DMS53 (cell line): ENCODE measurements at regions not wholly inside any gene's neighbourhood (a gene's known extent, or its start where the extent isn't known, plus 50 kb on each side); places are given as distances from the start of the nearest gene placed in this dataset.

ENCODE experiments used
- DNase-seq: peaks from one replicate; lab custom pipeline; 2025; lab: John Stamatoyannopoulos, UW

DNA sequence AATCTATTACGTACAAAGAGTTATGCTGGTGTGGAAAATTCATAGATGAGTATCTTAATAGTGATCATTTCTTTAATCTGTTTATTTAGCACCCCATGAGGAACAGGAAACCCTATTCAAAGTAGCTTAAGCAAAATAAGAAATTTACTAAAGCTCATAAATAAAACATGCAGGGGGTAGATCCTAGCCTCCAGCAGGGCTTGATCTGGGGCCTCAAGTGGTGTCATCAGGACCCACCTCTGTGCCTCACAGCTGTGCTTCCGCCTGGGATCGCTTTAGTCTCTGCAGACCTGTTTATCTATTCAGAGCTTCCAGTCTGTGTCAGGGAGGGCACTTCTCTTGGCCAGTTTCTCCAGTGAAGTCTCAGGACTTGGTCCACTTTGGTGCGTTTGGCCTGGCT lies 171.0 kb upstream of the SLC24A5 start:
- no peak for DNase-seq

DNA sequence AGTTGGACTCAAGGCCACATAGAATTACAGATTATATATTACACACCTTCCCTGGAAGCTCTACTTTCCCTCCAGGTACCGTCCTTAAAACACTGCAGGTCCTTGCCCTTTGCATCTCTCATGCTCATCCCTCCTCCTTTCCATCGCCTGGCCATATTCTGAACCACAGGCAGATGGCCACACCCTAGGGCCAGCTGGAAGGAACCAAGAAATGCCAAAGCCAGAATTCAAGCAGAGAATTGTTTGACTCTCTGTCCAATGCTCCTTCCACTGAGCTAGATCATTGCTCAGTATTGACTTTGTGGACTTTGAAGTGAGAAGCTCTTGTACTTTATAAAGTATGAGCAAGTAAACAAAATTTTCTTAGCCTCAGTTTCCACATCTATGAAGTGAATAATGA lies 170.3 kb upstream of the SLC24A5 start:
- no peak for DNase-seq

DNA sequence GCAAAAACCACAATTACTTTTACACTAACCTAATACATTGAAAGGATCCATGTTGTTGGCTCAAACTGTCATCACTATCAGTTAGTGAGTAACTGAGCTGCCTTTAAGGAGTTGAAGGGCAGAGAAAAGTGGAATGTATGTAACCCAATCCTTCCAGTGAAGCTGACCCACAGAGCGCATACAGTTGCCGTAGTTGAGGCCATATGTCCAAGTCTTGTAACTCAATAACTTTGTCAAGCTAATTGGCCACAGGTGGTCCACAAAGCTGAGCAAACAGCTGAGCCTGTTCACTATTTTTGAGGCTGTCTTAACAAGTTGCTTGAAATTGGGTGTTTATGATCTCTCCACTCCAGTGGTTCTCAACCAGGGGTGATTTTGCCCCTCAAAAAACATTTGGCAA lies 169.0 kb upstream of the SLC24A5 start:
- DNase-seq, result no peak

DNA sequence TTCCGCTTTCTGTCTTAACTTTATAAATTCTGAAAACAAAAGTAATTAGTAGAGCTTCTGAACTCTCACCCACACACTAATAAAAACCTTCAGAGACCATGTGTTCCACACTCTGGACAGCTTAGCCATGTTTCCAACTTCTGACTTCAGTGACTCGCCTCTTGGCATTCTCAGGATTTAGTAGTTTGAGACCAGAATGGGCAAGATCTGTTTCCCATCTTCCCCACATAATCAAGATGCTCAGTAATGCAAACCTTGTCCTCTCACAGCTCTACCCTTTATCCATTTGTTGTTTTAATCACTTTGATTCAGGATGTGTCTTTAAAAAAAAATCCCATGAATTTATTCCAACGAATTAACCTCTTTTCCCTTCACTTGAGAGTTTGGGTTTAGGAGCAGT lies 166.6 kb upstream of the SLC24A5 start:
- no peak for DNase-seq

DNA sequence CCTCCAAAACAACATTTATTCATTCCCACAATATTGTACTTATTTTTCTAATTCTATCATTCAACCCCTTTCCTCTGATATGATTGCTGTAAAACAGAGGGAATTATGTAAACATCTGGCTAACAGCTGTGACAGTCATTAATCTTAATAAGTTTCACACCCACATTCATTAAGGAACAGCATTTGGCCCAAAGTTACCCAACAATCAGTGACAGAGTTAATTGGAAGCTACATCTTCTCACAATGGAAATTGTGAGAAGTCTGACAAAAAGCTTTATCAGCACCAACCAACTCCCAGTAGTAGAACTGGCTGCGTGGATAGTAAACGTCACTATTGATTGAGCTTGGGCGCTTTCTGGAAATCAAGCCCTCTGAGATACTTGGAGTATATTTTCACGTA lies 165.8 kb upstream of the SLC24A5 start:
- DNase-seq, result no peak

DNA sequence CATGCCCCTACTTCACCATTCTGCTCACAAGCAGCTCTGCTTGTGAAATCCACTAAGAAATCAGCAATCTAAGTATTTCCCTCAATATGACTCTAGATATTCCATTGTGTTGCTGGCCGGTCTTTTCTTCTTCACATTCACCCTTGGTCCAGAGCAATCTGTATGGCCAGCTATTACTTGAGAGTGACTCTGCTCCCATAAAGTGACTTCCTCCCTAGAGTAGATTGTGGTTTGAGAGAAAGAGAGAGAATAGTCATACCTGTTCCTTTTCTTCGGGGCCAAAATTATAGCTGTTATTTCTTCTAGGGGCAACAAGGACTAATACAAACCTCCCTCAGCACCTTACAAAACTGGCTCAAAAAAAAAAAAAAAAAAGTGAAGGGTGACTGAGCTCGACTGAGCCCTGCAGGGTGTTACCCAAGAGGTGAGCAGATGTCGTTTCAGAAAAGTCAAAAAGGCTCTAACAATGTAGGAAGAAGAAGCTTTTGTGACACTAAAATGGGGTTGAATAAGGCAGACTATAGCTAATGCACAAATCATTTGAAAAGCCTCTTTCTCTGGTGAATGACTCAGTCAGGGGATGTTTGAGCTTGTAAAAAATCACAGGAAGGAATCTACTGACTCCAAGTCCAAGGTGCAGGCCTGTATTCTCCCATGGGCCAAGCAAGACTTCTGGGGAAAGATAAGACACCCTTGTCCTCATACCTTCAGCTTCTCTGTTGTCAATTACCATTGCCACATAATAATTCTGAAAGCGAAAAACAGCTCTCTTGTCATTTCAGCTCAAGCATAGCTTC lies 161.0 kb upstream of the SLC24A5 start:
- no peak for DNase-seq

DNA sequence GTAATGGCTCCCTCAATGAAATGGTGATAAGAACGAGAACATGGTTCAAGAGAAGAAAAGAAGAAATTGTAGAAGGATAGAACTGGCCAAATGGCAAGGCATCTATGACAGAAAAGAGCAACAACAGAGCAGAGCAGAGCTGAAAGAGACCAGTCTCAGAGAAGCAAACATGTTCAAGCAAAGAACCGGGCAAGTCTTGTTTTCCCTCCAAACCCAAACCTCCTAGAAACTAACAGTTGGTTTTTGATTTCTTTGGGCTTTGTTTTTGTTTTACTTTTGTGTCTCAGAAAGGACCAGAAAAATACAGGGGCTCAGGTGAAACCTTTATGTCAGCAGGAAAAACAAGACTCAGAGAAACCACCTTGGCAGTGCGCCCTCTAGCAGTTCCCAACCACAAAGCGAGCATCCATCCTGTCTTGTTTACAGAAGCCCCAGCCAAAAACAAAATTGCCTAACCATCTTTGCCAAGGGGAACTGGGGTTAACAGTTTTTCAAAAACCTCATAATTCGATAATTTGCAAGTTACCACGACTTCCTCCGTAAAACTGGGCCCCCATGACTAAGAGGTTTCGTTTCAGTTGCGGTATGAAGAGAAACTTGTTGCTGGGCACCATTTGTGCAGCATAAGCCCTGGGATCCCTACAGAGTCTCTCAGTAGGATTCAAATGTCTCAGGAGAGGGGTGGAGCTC lies 159.2 kb upstream of the SLC24A5 start:
- DNase-seq, result no peak

DNA sequence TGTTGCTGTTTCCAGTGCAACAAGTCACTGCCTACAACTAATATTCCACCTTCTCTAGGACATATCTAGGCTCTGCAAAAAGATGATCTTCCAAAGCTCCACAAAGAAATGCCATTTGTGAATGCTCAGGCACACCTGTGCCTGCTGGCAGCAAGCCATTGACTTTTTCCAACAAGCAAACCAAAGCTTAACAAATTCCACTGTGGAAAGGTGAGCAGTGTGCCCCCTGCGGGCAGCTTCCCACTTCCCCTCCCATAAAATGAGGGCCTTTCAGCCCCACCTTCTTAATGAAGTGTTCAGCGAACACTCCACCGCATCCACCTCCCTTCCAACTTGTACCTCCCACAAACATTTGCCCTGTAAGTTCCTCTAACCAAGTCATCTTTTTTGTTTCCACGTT lies 157.5 kb upstream of the SLC24A5 start:
- DNase-seq, result peak; percentile 37

DNA sequence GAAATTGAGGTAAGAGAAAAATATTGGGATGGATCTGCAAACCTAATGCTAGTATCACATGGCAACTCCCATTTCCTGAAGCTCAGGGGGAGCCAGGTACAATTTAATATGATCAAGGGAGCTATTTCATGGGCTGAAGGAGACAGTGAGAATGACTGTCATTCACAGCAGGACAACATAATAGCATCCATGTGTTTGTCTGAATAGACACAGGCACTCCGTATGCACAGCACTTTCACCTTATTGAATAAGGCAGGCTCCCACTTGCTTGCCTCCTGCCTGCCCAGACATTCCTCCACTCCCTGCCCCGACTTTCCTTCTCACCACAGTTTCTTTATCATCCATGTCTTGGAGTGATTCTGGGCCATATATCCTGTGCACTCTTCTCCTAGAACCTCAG lies 156.6 kb upstream of the SLC24A5 start:
- no peak for DNase-seq

DNA sequence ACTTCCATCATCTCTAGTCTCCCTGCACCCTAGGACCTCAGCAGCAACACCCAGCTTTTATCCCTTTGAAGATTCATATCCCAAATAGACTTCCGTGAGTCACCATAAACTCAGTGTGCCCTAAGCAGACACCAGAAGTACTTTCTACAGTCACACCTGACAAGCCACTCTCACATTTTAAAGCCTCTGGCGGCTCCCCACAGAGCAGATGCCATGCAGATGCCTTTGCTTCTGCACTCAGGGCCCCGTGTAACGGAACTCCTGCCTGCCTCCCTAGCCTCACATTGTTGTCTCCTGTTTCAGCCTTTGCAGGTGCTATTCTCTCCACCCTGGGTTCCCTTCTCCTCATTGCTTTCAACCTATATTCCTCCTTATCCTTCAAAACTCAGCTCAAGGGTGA lies 155.5 kb upstream of the SLC24A5 start:
- no peak for DNase-seq

DNA sequence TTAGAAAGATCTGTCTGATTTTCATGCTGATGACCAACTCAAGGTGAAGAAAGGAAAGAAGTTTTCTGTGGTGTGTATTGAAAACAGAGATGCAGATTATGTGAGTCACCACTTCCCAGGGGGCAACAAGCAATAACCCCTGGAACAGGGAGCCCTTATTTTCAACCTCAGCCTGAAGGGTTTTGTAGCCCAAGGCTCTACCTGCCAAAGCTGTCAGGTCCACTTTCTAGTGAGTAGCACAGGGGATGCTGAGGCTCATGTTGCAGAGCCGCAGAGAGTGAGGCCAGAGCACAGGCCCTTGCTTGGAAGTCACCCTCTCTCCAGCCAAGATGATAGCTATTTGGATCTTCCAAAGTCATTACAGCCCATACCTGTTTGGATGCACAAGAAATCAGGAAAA lies 152.2 kb upstream of the SLC24A5 start:
- DNase-seq, result no peak

DNA sequence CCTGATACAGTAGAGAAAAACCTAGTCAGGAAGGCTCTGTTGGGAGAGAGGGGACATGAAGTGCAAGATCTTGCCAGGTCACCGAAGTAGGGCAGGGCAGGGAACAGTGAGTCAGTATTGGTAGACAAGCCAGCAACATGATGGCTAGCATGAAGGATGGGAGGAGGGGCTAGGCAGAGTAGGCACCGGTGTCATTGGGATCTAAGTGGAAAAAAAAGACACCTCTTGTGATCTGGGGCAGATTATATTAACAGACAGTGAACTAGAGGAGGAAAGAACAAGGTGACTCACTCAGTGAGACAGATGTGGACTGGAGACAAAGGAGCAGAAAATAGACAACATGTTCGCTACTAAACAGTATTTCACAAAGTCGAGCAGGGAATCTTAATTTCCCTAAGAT lies 149.2 kb upstream of the SLC24A5 start:
- peak; percentile 57 for DNase-seq

DNA sequence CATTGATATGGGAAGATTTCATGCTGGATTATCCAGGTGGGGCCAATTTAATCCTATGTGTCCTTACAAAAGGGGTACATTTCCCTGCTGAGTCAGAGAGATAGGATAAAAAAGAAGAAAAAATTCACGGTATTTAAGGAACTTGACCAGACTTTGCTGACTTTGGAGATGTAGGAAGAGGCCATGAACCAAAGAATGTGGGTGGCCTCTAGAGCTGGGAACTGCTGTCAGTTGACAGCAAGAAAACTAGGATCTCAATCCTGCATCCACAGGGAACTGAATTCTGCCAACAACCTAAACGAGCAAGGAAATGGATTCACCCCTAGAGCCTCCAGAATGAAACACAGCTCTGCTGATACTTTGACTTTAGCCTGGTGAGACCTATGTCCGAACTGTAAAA lies 148.1 kb upstream of the SLC24A5 start:
- DNase-seq, result no peak

DNA sequence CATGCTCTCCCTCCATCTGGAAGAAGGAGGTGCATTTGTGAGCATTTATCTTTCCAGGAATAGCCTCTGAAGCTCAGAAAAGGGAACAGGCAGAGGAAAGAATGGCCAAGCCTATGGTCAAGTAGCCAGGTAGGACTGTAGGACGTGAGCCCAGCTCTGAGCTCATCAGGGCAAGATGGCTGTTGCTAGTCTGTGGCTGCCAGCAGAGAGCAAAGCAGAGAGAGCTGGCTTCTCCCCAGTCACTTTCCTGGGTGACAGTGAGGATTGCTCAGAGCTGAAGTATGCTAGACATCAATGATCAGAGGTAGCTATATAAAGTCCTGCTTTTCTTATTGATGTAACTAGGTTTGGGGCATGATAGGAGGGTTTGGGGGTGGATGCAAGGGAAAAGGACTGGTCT lies 146.1 kb upstream of the SLC24A5 start:
- no peak for DNase-seq

DNA sequence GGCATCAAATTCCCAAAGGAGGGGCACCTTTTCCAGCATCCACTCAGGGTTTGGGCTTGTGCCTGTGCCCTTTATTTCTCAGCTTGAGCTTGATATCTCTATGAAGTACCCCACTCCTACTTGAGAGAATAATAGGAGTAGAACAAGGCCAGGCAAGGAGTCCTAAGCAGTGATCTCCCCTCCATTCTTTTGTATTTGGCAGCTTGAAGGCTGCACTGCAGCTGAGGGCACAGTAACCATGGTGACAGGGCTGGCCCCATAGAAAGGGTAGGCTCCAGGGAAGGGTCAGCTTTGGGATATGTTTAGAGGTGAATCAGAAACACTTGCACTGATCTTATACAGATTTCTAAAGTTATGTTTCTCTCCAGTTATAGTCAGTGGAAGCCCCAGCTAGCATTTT lies 145.4 kb upstream of the SLC24A5 start:
- no peak for DNase-seq

DNA sequence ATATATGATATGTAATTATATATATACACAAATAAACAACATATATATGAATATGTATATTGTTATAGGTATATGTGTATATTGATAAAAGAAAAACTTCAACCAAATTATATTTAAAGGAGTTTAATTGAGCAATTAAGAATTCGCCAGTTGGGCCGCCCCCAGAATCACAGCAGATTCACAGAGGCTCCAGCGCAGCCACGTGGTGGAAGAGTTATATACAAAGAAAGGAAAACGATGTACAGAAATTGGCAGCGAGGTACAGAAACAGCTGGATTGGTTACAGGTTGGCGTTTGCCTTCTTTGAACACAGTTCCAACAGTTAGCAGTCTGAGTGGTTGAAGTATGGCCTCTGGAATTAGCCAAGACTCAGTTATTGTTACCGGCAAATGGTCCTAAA lies 137.3 kb upstream of the SLC24A5 start:
- DNase-seq, result no peak

DNA sequence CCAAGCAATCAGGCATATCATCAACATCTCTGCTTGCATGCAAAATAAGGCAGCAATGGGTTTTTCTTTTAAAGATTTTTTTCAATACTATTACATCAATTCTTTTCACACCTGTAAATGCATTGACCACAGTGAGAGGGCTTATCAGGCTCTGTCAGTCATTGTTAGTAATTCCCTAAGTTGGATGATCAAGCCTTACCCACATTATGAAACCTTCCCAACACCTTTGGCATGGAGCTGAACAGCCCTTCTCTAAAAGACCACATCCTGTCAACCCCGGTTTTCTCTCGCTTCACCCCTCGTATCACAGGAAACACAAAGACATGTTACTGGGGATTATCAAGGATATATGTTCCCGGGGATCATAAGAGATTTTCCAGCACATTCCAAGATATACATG lies 135.2 kb upstream of the SLC24A5 start:
- DNase-seq, result no peak

DNA sequence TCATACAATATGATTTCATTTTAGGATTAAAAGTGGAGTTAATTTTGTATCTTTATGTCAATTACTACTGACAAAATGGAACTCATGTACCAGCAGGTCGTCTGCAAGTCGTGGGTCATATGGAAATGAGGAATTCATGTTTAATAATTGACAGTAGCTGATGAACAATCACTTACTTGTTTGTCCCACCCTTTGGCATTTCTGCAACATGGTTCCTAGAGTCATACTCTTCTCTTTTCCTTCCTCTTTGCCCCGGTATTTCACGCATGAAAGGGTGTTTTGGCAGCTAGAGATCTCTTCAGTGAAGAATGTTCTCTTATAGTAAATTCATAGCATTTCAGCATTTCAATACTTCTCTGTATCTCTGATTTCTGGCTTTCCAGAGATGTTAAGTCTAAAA lies 133.3 kb upstream of the SLC24A5 start:
- no peak for DNase-seq

DNA sequence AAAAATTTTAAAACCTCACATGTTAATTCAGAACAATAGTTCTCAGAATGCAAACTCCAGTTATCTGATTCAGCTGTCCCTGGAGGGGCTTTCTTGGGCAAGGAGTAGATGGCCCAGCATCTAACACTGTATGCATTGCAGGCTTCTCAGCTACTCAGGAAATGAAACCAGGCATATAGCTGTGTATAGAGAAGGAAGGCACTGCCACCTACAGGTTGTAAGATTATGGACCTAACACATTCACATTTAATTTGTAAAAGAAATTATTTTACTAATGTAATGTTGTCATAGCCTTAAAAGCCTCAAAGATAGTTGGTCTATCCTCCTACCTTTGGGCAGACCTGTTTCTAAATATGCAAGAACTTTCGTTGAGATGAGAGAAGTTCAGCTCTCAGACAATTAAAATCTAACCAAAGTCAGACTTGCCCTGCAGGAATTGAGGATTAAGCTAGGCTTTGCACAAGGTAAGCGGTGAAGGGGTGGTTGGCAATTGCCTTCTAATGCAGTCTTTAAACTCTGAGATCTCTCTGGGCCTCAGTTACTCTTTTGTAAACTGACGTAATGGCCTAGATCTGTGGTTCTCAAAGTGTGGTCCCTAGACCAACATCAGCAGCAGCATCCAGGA lies 132.8 kb upstream of the SLC24A5 start:
- DNase-seq, result peak; percentile 78

DNA sequence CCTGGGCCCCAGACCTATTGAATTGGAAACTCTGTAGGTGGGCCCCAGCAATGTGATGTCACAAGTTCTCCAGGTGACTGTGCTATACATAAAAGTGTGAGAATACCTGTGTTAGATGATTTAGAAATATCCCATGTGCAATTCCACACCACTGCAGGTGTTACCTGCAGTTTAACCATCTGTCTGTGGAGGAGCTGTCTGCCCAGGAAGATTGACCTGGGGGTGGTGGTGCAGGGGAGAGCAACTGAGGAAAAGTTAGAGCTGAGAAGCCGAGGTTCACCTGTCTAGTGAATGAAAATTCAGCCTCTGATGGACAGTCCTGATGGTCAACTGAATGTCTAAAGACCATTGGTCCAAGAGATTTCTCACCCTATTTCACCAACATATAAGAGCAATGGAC lies 132.2 kb upstream of the SLC24A5 start:
- DNase-seq, result peak; percentile 7

DNA sequence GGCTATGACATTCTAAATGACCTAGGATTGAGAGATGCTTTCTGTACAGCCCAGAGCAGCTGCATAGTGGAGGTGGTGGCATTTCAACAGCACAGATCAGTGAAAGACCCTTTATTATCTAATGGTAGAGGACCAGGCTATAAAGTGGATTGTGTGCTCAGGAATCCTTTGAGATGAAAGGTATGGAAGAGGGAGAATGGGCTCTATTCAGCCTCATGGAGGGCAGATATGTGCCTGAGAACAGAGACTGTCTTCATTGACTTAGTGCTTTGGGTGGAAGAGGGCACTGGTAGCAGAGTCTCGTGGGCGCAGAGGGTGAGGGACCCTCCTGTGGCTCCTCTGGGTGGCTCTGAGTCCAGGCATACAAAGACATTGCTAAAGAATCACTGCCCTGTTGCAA lies 130.0 kb upstream of the SLC24A5 start:
- no peak for DNase-seq

DNA sequence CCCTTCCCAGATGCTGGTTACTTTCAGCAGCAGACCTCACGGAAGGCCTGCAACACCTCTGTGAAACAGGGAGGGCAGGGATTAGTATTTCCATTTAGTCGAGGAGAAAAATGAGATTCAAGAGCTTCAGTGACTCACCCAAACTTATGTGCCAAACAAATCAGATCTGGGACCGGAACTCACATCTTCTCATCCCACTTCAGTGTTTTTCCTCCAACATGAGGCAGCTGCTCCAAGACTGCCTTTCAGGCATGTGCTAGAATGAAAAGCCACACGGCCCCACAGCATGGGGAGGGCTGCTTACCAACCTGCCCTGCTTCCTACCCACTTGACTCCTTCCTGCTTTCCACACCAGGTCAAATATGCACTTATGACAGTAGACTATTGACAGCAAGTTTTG lies 129.4 kb upstream of the SLC24A5 start:
- DNase-seq, result peak; percentile 41

DNA sequence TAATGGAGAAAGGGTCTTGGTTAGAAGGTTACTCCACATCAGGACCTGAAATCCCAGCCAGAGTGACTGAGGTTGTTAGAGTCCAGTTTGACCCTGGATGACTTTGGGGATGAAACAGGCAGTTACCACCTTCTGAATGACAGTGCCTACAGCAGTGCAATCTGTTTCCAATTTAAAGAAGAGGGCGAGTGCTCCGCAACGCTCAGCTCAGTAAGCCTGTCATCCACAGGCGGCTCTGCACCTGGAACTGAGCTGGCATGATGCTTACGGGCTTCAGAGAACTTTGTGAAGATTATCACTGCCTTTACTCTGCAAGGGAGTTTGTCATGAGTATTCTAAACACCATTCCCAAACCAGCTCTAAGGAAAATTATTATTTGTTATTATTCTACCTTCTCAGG lies 127.7 kb upstream of the SLC24A5 start:
- DNase-seq, result no peak
